Keratinocyte (primary cell): ENCODE measurements at regions not wholly inside any gene's neighbourhood (a gene's known extent, or its start where the extent isn't known, plus 50 kb on each side); places are given as distances from the start of the nearest gene placed in this dataset.

Experiments
- CTCF ChIP-seq, 3 experiments: IDR thresholded peaks in 1 of 3; conservative IDR thresholded peaks in 1 of 3; optimal IDR thresholded peaks in 1 of 3; 2 replicates in 2 of 3; 3 replicates in 1 of 3; pipeline versions ENCODE3 to v1.5.1; 2011; ENCODE audit warnings: low read length in 3 of 3, mild to moderate bottlenecking in 3 of 3, moderate library complexity in 2 of 3, control low read depth in 1 of 3, inconsistent platforms in 1 of 3; ENCODE audit not compliant: insufficient read depth in 2 of 3; ENCODE audit errors: extremely low read depth in 1 of 3
- EZH2 ChIP-seq: IDR thresholded peaks from one replicate; pipeline ENCODE4 v1.6.1; 2012; ENCODE audit warnings: inconsistent platforms, mild to moderate bottlenecking, low read length, moderate library complexity

GRCh38 chr18:38663270-38663669 lies 1097.7 kb upstream of the CELF4 start:
- no peak for TF ChIP-seq CTCF (optimal IDR thresholded peaks at IDR 0.05 in 1 of 3, IDR thresholded peaks at IDR 0.05 in 1 of 3, conservative IDR thresholded peaks at IDR 0.05 in 1 of 3; ENCODE audit: extremely low read depth in 1 of 3, insufficient read depth in 2 of 3, low read length in 3 of 3)
- TF ChIP-seq EZH2: no peak
